Right lobe of liver (tissue), 6 donors: ENCODE measurements at regions not wholly inside any gene's neighbourhood (a gene's known extent, or its start where the extent isn't known, plus 50 kb on each side); places are given as distances from the start of the nearest gene placed in this dataset.

Experiments used
- ATAC-seq, 4 donors: fragments of 200-7000 bp; cut with Tn5 transposase; one replicate each; pipeline ENCODE4 v1.9.1; 2020; ENCODE audit warnings: mild to moderate bottlenecking in 4 of 4, moderate library complexity in 4 of 4
- DNase-seq, 3 donors: peaks; one replicate each; pipeline ENCODE4 v3.0.0-alpha.2; 2020
- H3K27ac ChIP-seq, 3 donors: fragments of 200-600 bp; one replicate each; pipeline ENCODE4 v1.8.0; 2022
- H3K27me3 ChIP-seq, 2 donors: fragments of 200-600 bp; one replicate each; pipeline ENCODE4 v1.8.0; 2022
- H3K36me3 ChIP-seq, 4 donors: fragments of 200-600 bp; sonication (generic) in 1 of 4; one replicate each; pipeline versions ENCODE4 v1.5.1 to v1.8.0; 2017 to 2022; ENCODE audit warnings: control low read depth in 1 of 4
- H3K4me1 ChIP-seq, 4 donors: fragments of 200-600 bp; sonication (generic) in 1 of 4; one replicate each; pipeline versions ENCODE4 v1.5.1 to v1.8.0; 2017 to 2022; ENCODE audit warnings: control low read depth in 1 of 4
- H3K4me3 ChIP-seq, 3 donors: fragments of 200-600 bp; one replicate each; pipeline ENCODE4 v1.8.0; 2022
- H3K9me3 ChIP-seq, 4 donors: fragments of 200-600 bp; sonication (generic) in 1 of 4; one replicate each; pipeline versions ENCODE4 v1.5.1 to v1.8.0; 2017 to 2022; ENCODE audit warnings: control low read depth in 1 of 4
- POLR2A ChIP-seq: fragments of 450-650 bp; IDR thresholded peaks from one replicate; pipeline ENCODE4 v1.6.1; 2017; ENCODE audit warnings: antibody characterized with exemption, mild to moderate bottlenecking
- WGBS: methylation state at CpG from one replicate; pipeline ENCODE4 v1.1.6; 2018; ENCODE audit warnings: low coverage, low lambda C conversion rate; ENCODE audit not compliant: insufficient coverage; ENCODE audit errors: missing lambda C conversion rate; 5-methylcytosine and 5-hydroxymethylcytosine counted together
- intact Hi-C, 2 donors: fragments of 100-400 bp; cut with DNase I; formaldehyde crosslinking; loops; one replicate each; pipeline versions ENCODE4 v1.11.2 to v1.14.1; 2022
- TF ChIP-seq, protein P1 (sequence below), 4 donors: fragments of 200-600 bp in 3 of 4; fragments of 450-650 bp in 1 of 4; IDR thresholded peaks; one replicate each; pipeline versions ENCODE4 v1.5.1 to v1.8.0; 2016 to 2022; ENCODE audit warnings: antibody characterized with exemption in 4 of 4, mild to moderate bottlenecking in 2 of 4
- donor health status: DM: no; HTN: yes; CAD: no.
- donor health status: DM: no; HTN: no; CAD: no.
- donor health status: DM: no; HTN: no; CAD: no.
- donor health status: DM: no; HTN: yes; CAD: no.
- donor health status: DM: no; HTN: yes; CAD: no.

DNA sequence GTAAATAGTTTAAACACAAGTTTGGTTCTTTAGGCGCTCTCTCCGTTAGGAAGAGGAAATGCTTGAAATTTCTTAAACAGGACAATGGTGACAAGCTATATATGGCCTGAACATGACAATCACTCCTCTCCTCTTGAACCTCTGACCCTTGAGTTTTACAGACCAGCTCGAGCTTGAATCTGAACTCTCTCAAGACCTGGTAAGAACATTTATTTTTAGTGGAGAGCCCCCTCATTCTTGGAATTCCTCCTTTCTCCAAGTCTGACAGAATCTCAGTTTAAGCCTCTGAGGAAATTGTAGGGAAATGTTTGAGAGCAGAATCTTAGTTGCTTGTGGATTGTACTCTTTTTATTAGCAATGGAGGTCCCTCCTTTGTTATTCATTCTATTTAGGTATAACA, 1293.6 kb upstream of the ZEB2 start:
- H3K36me3 ChIP-seq: no peaks in the 10 kb centered on the region
- TF ChIP-seq POLR2A: no peak
- no peaks in the 10 kb centered on the region for H3K9me3 ChIP-seq
- intact Hi-C loops: no loop called here
- no peak overlapping the region for H3K4me3 ChIP-seq
- H3K4me1 ChIP-seq: no peaks in the 10 kb centered on the region
- H3K27ac ChIP-seq: no peak overlapping the region
- ATAC-seq (no peak), DNase-seq (no peak)
- H3K27me3 ChIP-seq: no peaks in the 10 kb centered on the region
- WGBS: 52% methylated on average over 3 of the region's 3 CpGs

DNA sequence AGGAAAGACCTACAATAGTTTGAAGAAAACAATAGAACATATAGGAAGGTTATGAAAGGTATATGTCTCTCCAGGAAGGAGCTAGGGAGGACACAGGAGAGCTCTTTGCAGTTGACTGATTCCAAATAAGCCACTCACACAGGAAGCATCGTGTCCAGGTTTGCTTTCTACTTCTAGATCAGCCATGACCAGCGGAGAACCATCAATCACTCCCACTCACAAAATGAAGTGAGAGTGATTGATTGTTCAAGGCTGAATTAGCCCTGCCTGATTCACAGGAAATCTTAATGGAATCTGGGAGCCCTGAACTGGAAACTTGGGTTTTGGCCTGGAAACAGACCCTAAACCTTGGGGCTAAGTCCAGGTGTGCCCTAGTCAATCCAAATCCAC, 1292.2 kb upstream of the ZEB2 start:
- ATAC-seq (no peak), DNase-seq (no peak)
- intact Hi-C loops: no loop called here
- H3K36me3 ChIP-seq: no peaks in the 10 kb centered on the region
- H3K27ac ChIP-seq: no peak overlapping the region
- TF ChIP-seq, protein P1, sequence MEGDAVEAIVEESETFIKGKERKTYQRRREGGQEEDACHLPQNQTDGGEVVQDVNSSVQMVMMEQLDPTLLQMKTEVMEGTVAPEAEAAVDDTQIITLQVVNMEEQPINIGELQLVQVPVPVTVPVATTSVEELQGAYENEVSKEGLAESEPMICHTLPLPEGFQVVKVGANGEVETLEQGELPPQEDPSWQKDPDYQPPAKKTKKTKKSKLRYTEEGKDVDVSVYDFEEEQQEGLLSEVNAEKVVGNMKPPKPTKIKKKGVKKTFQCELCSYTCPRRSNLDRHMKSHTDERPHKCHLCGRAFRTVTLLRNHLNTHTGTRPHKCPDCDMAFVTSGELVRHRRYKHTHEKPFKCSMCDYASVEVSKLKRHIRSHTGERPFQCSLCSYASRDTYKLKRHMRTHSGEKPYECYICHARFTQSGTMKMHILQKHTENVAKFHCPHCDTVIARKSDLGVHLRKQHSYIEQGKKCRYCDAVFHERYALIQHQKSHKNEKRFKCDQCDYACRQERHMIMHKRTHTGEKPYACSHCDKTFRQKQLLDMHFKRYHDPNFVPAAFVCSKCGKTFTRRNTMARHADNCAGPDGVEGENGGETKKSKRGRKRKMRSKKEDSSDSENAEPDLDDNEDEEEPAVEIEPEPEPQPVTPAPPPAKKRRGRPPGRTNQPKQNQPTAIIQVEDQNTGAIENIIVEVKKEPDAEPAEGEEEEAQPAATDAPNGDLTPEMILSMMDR (IDR thresholded peaks at IDR 0.05): no peak
- no peak for TF ChIP-seq POLR2A
- WGBS: 59% methylated on average over 2 of the region's 2 CpGs
- H3K4me1 ChIP-seq: no peaks in the 10 kb centered on the region
- no peaks in the 10 kb centered on the region for H3K9me3 ChIP-seq
- H3K4me3 ChIP-seq: no peak overlapping the region
- H3K27me3 ChIP-seq: no peaks in the 10 kb centered on the region

DNA sequence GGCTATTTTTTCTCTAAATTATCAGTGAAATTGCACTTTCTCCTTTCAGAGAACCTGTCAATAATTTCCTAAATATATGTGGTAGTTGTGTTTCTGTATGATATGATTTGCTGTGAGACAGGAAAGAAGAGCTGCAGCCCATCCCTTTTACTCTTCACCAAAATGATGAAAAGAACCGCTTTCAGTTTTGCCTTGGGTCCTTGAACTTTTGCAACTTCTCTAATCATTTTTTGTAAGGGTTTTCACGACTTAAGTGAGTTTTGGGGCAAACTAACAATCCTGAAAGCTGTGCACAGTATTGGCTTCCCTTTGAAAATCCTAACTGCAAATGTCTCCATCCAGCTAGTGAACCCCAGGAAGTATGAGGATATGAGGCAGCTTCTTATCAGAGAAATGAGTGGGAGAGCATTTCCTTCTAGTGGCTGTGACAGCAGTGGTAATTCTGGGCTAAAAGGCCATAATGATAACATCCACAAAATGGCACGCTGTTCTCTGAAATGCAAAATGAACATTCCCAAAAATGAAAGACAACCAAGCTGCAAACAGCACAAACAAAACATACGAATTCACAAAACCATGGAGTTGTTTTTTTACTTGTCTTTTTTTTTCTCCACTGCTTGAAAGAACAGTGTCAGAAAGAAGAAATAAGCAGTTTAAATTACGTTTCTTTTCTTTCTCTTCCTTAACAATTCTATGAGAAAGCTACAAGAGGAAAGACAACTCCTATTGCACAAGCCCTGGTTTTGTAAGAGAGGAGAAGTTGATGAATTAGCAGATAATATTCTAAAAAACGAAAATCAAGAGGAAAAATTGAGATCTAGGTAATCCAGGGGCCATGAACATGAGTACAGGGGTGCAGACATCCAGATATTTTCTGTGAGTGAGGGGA, 1291.6 kb upstream of the ZEB2 start:
- Histone ChIP-seq H3K9me3 (no peaks in the 10 kb centered on the region), H3K27ac (no peak overlapping the region), H3K36me3 (no peaks in the 10 kb centered on the region), H3K27me3 (no peaks in the 10 kb centered on the region), H3K4me1 (no peaks in the 10 kb centered on the region), H3K4me3 (no peak overlapping the region)
- no peak for TF ChIP-seq POLR2A
- TF ChIP-seq, protein P1 (IDR thresholded peaks at IDR 0.05): no peak
- DNase-seq (no peak), ATAC-seq (peak in 2 of 4 donors; percentile 28 to 30)
- WGBS: 15% methylated on average over 6 of the region's 6 CpGs
- intact Hi-C loops: no loop called here

DNA sequence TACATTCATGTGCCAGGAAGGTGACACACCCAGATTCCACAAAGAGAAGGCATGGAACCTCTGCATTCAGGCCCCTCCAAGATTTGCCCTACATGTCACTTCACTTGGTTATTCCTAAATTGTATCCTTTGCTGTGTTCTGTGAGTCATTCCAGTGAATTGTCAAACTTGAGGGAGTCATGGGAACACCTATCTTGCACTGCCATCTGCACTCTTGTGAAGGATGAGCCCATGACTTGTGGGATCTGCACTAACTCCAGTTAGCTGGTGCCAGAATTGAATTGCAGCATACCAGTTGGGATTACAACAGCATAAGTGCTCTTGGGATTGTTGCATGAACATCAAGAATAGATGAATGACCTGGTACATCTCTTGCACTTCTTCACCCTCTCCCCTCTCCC, 1288.0 kb upstream of the ZEB2 start:
- no peaks in the 10 kb centered on the region for H3K27me3 ChIP-seq
- no peaks in the 10 kb centered on the region for H3K36me3 ChIP-seq
- H3K4me1 ChIP-seq: no peaks in the 10 kb centered on the region
- no peak overlapping the region for H3K27ac ChIP-seq
- DNase-seq (no peak), ATAC-seq (no peak)
- H3K4me3 ChIP-seq: no peak overlapping the region
- no peaks in the 10 kb centered on the region for H3K9me3 ChIP-seq
- TF ChIP-seq, protein P1 (IDR thresholded peaks at IDR 0.05): no peak
- TF ChIP-seq POLR2A: no peak
- intact Hi-C loops: no loop called here

DNA sequence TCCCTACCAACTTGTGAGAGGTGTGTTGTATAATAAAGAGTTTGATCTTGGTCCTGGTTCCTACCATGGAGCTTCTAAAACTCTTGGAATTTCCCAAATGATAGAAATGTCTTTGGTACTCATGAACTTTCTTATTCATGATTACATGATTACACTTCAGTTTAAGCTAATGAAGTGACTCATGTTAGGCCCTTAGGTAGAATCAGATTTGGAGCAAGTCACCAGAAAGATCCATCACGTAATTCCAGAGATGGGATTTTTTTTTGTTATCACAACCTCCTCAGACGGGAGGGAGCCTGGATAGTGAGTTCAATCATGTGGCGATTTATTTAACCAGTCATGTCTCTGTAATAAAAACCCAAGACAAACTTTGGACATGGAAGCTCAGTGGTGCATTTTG, 1287.6 kb upstream of the ZEB2 start:
- intact Hi-C loops: no loop called here
- TF ChIP-seq POLR2A: no peak
- TF ChIP-seq, protein P1 (IDR thresholded peaks at IDR 0.05): no peak
- no peaks in the 10 kb centered on the region for H3K36me3 ChIP-seq
- no peak overlapping the region for H3K4me3 ChIP-seq
- H3K9me3 ChIP-seq: no peaks in the 10 kb centered on the region
- no peak overlapping the region for H3K27ac ChIP-seq
- DNase-seq (no peak), ATAC-seq (no peak)
- WGBS: 90% methylated on average over 3 of the region's 3 CpGs
- H3K27me3 ChIP-seq: no peaks in the 10 kb centered on the region
- no peaks in the 10 kb centered on the region for H3K4me1 ChIP-seq
